NCI-H2029 (cell line): ENCODE measurements at regions not wholly inside any gene's neighbourhood (a gene's known extent, or its start where the extent isn't known, plus 50 kb on each side); places are given as distances from the start of the nearest gene placed in this dataset.
A peak's percentile ranks its signal among the peaks of the same experiment; 100 is the strongest.
"Not testable (repeated sequence)": the region's sequence is repeated elsewhere in the genome, so short reads cannot be mapped to it uniquely, and the experiment has no call there.

Source experiments
- DNase-seq: peaks from one replicate; lab custom pipeline; 2025; lab: John Stamatoyannopoulos, UW

- no peak for DNase-seq
These were observed 113.9 kb upstream of the EOLA2 start for GRCh38 chrX:150052226-150052625.

GRCh38 chrX:150058728-150059127 lies 120.4 kb upstream of the EOLA2 start:
- DNase-seq: no peak

GRCh38 chrX:150060406-150060805 lies 122.1 kb upstream of the EOLA2 start:
- DNase-seq: no peak

GRCh38 chrX:150062292-150063137 lies 124.2 kb upstream of the EOLA2 start:
- DNase-seq: peak; percentile 59

GRCh38 chrX:150063138-150063518 lies 124.8 kb upstream of the EOLA2 start:
- DNase-seq: no peak

- DNase-seq: no peak
These were observed 125.4 kb upstream of the EOLA2 start for GRCh38 chrX:150063674-150064073.

GRCh38 chrX:150074175-150074574 lies 135.9 kb upstream of the EOLA2 start:
- no peak for DNase-seq

GRCh38 chrX:150080497-150080896 lies 142.2 kb upstream of the EOLA2 start:
- DNase-seq: no peak

- DNase-seq: no peak
These were observed 142.8 kb upstream of the EOLA2 start for GRCh38 chrX:150081076-150081475.

- DNase-seq: no peak
These were observed 146.4 kb upstream of the EOLA2 start for GRCh38 chrX:150084496-150085229.

GRCh38 chrX:150085881-150086280 lies 147.6 kb upstream of the EOLA2 start:
- DNase-seq: no peak

- DNase-seq: no peak
These were observed 148.1 kb upstream of the EOLA2 start for GRCh38 chrX:150086371-150086770.

- no peak for DNase-seq
These were observed 149.3 kb upstream of the EOLA2 start for GRCh38 chrX:150087612-150088011.

GRCh38 chrX:150088042-150088441 lies 149.8 kb upstream of the EOLA2 start:
- DNase-seq: no peak

- DNase-seq: peak; percentile 58
These were observed 150.7 kb upstream of the EOLA2 start for GRCh38 chrX:150088766-150089518.

- DNase-seq: not testable (repeated sequence)
These were observed 153.0 kb upstream of the EOLA2 start for GRCh38 chrX:150091300-150091699.

GRCh38 chrX:150092549-150092948 lies 154.3 kb upstream of the EOLA2 start:
- no peak for DNase-seq

GRCh38 chrX:150094375-150094774 lies 156.1 kb upstream of the EOLA2 start:
- DNase-seq: no peak

GRCh38 chrX:150094996-150095395 lies 156.7 kb upstream of the EOLA2 start:
- no peak for DNase-seq

GRCh38 chrX:150099316-150099715 lies 161.0 kb upstream of the EOLA2 start:
- DNase-seq: no peak

GRCh38 chrX:150100261-150100660 lies 162.0 kb upstream of the EOLA2 start:
- no peak for DNase-seq

GRCh38 chrX:150118476-150118875 lies 180.2 kb upstream of the EOLA2 start:
- DNase-seq: no peak

- peak; percentile 24 for DNase-seq
These were observed 181.0 kb upstream of the EOLA2 start for GRCh38 chrX:150119323-150119722.
